Caco-2 (cell line): ENCODE measurements at regions not wholly inside any gene's neighbourhood (a gene's known extent, or its start where the extent isn't known, plus 50 kb on each side); places are given as distances from the start of the nearest gene placed in this dataset.

Source experiments
- BruUV-seq: library from RNA; stranded (reverse); fragments of 400-500 nt; replicated peaks from 2 replicates; lab custom pipeline; 2021; lab: Mats Ljungman, UMichigan
- CTCF ChIA-PET: fragments of 300-600 bp; sonication (Branson Sonifier 250); formaldehyde crosslinking; loops from one replicate; lab custom pipeline; 2022; ENCODE audit warnings: antibody characterized with exemption; lab: Charles Lee
- POLR2A ChIA-PET: fragments of 300-600 bp; sonication (Branson Sonifier 250); formaldehyde crosslinking; loops from one replicate; lab custom pipeline; 2022; ENCODE audit warnings: antibody characterized with exemption; lab: Charles Lee
- DNase-seq, 2 experiments: peaks; one replicate each; pipeline versions ENCODE4 v3.0.0 to v3.0.0-alpha.2; 2020 to 2022
- H3K27me3 ChIP-seq: replicated peaks from 2 replicates; pipeline ENCODE4 v1.6.0; 2011; ENCODE audit warnings: low read length; ENCODE audit not compliant: control insufficient read depth, insufficient read depth
- H3K36me3 ChIP-seq: 2 replicates; pipeline ENCODE4 v1.5.1; 2011; ENCODE audit warnings: low read length; ENCODE audit not compliant: control insufficient read depth, insufficient read depth
- H3K4me1 ChIP-seq: fragments of 250-450 bp; sonication (Bioruptor Pico); 2 replicates; pipeline ENCODE4 v1.5.1; 2020; ENCODE audit warnings: mild to moderate bottlenecking
- H3K4me3 ChIP-seq: 2 replicates; pipeline ENCODE4 v1.5.1; 2011; ENCODE audit warnings: low read depth, mild to moderate bottlenecking, control low read depth, low read length
- H3K9me3 ChIP-seq: fragments of 250-450 bp; sonication (Bioruptor Pico); 2 replicates; pipeline ENCODE4 v1.5.1; 2020; ENCODE audit warnings: mild to moderate bottlenecking, moderate library complexity
- H3K27ac Mint-ChIP-seq: one replicate; pipeline ENCODE4 v1.8.0; 2022; ENCODE audit warnings: mixed read lengths; ENCODE audit not compliant: unreplicated experiment
- H3K27me3 Mint-ChIP-seq: one replicate; pipeline ENCODE4 v1.8.0; 2022; ENCODE audit warnings: mixed read lengths; ENCODE audit not compliant: insufficient read depth, unreplicated experiment
- H3K36me3 Mint-ChIP-seq: one replicate; pipeline ENCODE4 v1.8.0; 2022; ENCODE audit warnings: mild to moderate bottlenecking, mixed read lengths; ENCODE audit not compliant: insufficient read depth, unreplicated experiment
- H3K4me1 Mint-ChIP-seq: one replicate; pipeline ENCODE4 v1.8.0; 2022; ENCODE audit warnings: low read depth, mixed read lengths; ENCODE audit not compliant: unreplicated experiment
- H3K4me3 Mint-ChIP-seq: one replicate; pipeline ENCODE4 v1.8.0; 2022; ENCODE audit warnings: mild to moderate bottlenecking, moderate library complexity, mixed read lengths; ENCODE audit not compliant: unreplicated experiment
- H3K9me3 Mint-ChIP-seq: one replicate; pipeline ENCODE4 v1.8.0; 2022; ENCODE audit warnings: mixed read lengths; ENCODE audit not compliant: unreplicated experiment
- CTCF ChIP-seq, 2 experiments: fragments of 200-600 bp in 1 of 2; IDR thresholded peaks; 1 replicate in 1 of 2; 2 replicates in 1 of 2; pipeline versions ENCODE4 v1.5.1 to v1.8.0; 2011 to 2022; ENCODE audit warnings: antibody characterized with exemption in 1 of 2, control low read depth in 1 of 2, inconsistent platforms in 1 of 2, low read depth in 1 of 2, low read length in 1 of 2, mild to moderate bottlenecking in 1 of 2, moderate library complexity in 1 of 2; ENCODE audit not compliant: insufficient read depth in 1 of 2, severe bottlenecking in 1 of 2, unreplicated experiment in 1 of 2
- intact Hi-C: fragments of 100-400 bp; cut with micrococcal nuclease; formaldehyde crosslinking; loops from one replicate; pipeline ENCODE4 v1.10.0; 2022; ENCODE audit not compliant: unreplicated experiment

- no peaks in the 10 kb centered on the region for H3K4me1 Mint-ChIP-seq
- H3K27me3 Mint-ChIP-seq, result peaks cover 11% of the 10 kb centered on the region
- ChIA-PET CTCF (no interaction called here), POLR2A (no interaction called here)
- Histone ChIP-seq H3K4me3 (no peak overlapping the region), H3K9me3 (no peaks in the 10 kb centered on the region), H3K4me1 (no peaks in the 10 kb centered on the region), H3K27me3 (no peaks in the 10 kb centered on the region), H3K36me3 (no peaks in the 10 kb centered on the region)
- TF ChIP-seq CTCF (IDR thresholded peaks at IDR 0.05; ENCODE audit: insufficient read depth in 1 of 2, low read depth in 1 of 2, low read length in 1 of 2, severe bottlenecking in 1 of 2, unreplicated experiment in 1 of 2), result no peak
- no TSS peak for BruUV-seq
- no peak overlapping the region for H3K27ac Mint-ChIP-seq
- no peak for DNase-seq
- H3K9me3 Mint-ChIP-seq, result no peaks in the 10 kb centered on the region
- H3K4me3 Mint-ChIP-seq, result no peak overlapping the region
- H3K36me3 Mint-ChIP-seq, result no peaks in the 10 kb centered on the region
- intact Hi-C loops, result no loop called here
Observed at GRCh38 chr5:133849116-133849515, 119.3 kb downstream of the C5orf15 start.

DNA sequence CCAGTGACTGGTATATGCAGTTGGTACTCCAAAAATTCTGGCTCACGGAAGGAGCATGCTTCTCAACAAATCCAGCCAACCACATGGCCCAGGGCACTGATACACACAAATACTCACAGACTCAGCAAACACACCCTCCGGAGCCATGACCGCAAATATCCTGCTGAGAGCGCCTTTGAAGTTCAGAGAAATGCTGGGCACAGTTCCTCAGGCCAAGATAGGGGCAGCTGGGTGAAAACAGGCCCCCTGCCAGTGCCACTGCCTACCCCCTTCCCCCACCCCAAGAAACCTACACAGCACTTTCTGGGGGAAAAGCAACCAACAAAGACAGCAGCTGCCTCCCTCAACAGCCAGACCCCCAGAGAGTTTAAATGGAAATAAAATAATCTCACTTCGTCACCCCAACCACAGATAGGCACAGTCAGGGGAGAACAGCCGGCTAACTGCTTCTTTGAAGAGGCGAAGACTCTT lies 120.0 kb downstream of the C5orf15 start:
- ChIA-PET CTCF (no interaction called here), POLR2A (no interaction called here)
- intact Hi-C loops, result no loop called here
- no peak overlapping the region for H3K4me3 Mint-ChIP-seq
- Histone ChIP-seq H3K4me1 (no peaks in the 10 kb centered on the region), H3K4me3 (no peak overlapping the region), H3K9me3 (no peaks in the 10 kb centered on the region), H3K36me3 (no peaks in the 10 kb centered on the region), H3K27me3 (no peaks in the 10 kb centered on the region)
- H3K27me3 Mint-ChIP-seq, result peaks cover 11% of the 10 kb centered on the region
- H3K9me3 Mint-ChIP-seq, result no peaks in the 10 kb centered on the region
- no peak for TF ChIP-seq CTCF (IDR thresholded peaks at IDR 0.05; ENCODE audit: insufficient read depth in 1 of 2, low read depth in 1 of 2, low read length in 1 of 2, severe bottlenecking in 1 of 2, unreplicated experiment in 1 of 2)
- H3K27ac Mint-ChIP-seq, result no peak overlapping the region
- H3K36me3 Mint-ChIP-seq, result no peaks in the 10 kb centered on the region
- BruUV-seq, result no TSS peak
- no peak for DNase-seq
- no peaks in the 10 kb centered on the region for H3K4me1 Mint-ChIP-seq

DNA sequence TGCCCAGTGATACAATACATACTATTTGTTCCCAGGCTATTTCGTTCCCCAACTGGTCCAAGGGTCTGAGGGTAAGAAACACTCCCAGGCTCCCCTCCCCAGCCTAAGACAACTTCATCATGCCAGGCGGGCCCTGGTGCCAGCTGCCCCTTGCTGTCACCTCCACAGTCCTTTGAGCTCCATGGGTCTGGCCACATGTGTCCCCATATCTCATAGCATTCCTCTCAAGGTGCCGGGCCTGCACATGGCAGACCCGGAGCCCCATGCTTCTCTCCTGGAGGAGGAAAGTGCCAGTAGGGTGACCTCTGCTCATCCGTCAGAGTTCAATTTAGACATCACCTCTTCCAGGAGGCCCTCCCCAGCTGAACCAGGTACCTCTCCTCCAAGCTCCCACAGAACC lies 120.5 kb downstream of the C5orf15 start:
- no TSS peak for BruUV-seq
- DNase-seq, result no peak
- Histone ChIP-seq H3K9me3 (no peaks in the 10 kb centered on the region), H3K4me1 (no peaks in the 10 kb centered on the region), H3K27me3 (no peaks in the 10 kb centered on the region), H3K4me3 (no peak overlapping the region), H3K36me3 (no peaks in the 10 kb centered on the region)
- ChIA-PET POLR2A (no interaction called here), CTCF (no interaction called here)
- Mint-ChIP-seq H3K27ac (no peak overlapping the region), H3K27me3 (peaks cover 8% of the 10 kb centered on the region), H3K4me3 (no peak overlapping the region), H3K4me1 (no peaks in the 10 kb centered on the region), H3K9me3 (no peaks in the 10 kb centered on the region), H3K36me3 (no peaks in the 10 kb centered on the region)
- intact Hi-C loops, result no loop called here
- no peak for TF ChIP-seq CTCF (IDR thresholded peaks at IDR 0.05; ENCODE audit: insufficient read depth in 1 of 2, low read depth in 1 of 2, low read length in 1 of 2, severe bottlenecking in 1 of 2, unreplicated experiment in 1 of 2)
